GM20000 (cell line): ENCODE measurements at regions not wholly inside any gene's neighbourhood (a gene's known extent, or its start where the extent isn't known, plus 50 kb on each side); places are given as distances from the start of the nearest gene placed in this dataset.

ENCODE experiments used
- DNase-seq: peaks from one replicate; pipeline ENCODE4 v3.0.0; 2012; ENCODE audit warnings: low spot score
- CTCF ChIP-seq: IDR thresholded peaks from 2 replicates; pipeline ENCODE4 v1.5.1; 2012; ENCODE audit warnings: mild to moderate bottlenecking, control low read depth; ENCODE audit errors: extremely low read depth, missing control alignments

GRCh38 chr14:79997509-79998208 lies 213.6 kb downstream of the DIO2 start:
- no peak for DNase-seq
- no peak for TF ChIP-seq CTCF

- no peak for TF ChIP-seq CTCF
- DNase-seq = no peak
Observed at GRCh38 chr14:79992407-79993198, 218.7 kb downstream of the DIO2 start.

- TF ChIP-seq CTCF = no peak
- DNase-seq = no peak
Observed at GRCh38 chr14:79991866-79992265, 219.4 kb downstream of the DIO2 start.

- no peak for DNase-seq
- TF ChIP-seq CTCF = no peak
Observed at GRCh38 chr14:79989990-79990389, 221.3 kb downstream of the DIO2 start.

- TF ChIP-seq CTCF = no peak
- DNase-seq = no peak
Observed at GRCh38 chr14:79986251-79986650, 225.1 kb downstream of the DIO2 start.

GRCh38 chr14:79972230-79972629 lies 239.1 kb downstream of the DIO2 start:
- TF ChIP-seq CTCF = no peak
- DNase-seq = no peak

- TF ChIP-seq CTCF = no peak
- DNase-seq = no peak
Observed at GRCh38 chr14:79971330-79971729, 240.0 kb downstream of the DIO2 start.
